AG04449 (cell line): ENCODE measurements at regions not wholly inside any gene's neighbourhood (a gene's known extent, or its start where the extent isn't known, plus 50 kb on each side); places are given as distances from the start of the nearest gene placed in this dataset.

Experiments
- CTCF ChIA-PET: fragments of 350-600 bp; formaldehyde crosslinking; extraction: SDS; loops from one replicate; lab custom pipeline; 2021; ENCODE audit warnings: antibody characterized with exemption; lab: Yijun Ruan, JAX
- POLR2A ChIA-PET: fragments of 400-600, 350-600 bp; formaldehyde crosslinking; extraction: SDS; loops from one replicate; lab custom pipeline; 2020; ENCODE audit warnings: antibody characterized with exemption, inconsistent platforms; lab: Yijun Ruan, JAX
- DNase-seq: peaks from one replicate; pipeline ENCODE4 v3.0.0-alpha.2; 2010; ENCODE audit warnings: low read depth, low spot score
- H3K4me3 ChIP-seq: 2 replicates; pipeline ENCODE4 v1.5.1; 2011; ENCODE audit warnings: low read depth, mild to moderate bottlenecking, control low read depth, low read length
- CTCF ChIP-seq: IDR thresholded peaks from one replicate; pipeline ENCODE4 v1.5.1; 2011; ENCODE audit warnings: mild to moderate bottlenecking, moderate library complexity, low read length, control low read depth, inconsistent platforms; ENCODE audit not compliant: insufficient read depth; ENCODE audit errors: missing control alignments

GRCh38 chr10:78901694-78902093 is 167.1 kb upstream of the ZMIZ1 start:
- CTCF ChIA-PET = no interaction called here
- DNase-seq = no peak
- no peak overlapping the region for H3K4me3 ChIP-seq
- POLR2A ChIA-PET = no interaction called here
- TF ChIP-seq CTCF = no peak

- TF ChIP-seq CTCF = no peak
- ChIA-PET POLR2A (no interaction called here), CTCF (no interaction called here)
- DNase-seq = no peak
- no peak overlapping the region for H3K4me3 ChIP-seq
Observed at GRCh38 chr10:78902815-78903214, 166.0 kb upstream of the ZMIZ1 start.

GRCh38 chr10:78903341-78903940 is 165.3 kb upstream of the ZMIZ1 start:
- POLR2A ChIA-PET = no interaction called here

GRCh38 chr10:78904196-78904595 is 164.6 kb upstream of the ZMIZ1 start:
- no peak overlapping the region for H3K4me3 ChIP-seq
- DNase-seq = no peak
- ChIA-PET CTCF (no interaction called here), POLR2A (no interaction called here)
- TF ChIP-seq CTCF = no peak

More at GRCh38 chr10:78903341-78903940, 165.3 kb upstream of the ZMIZ1 start:
- CTCF ChIA-PET = no interaction called here
- no peak for DNase-seq
- no peak for TF ChIP-seq CTCF
- no peak overlapping the region for H3K4me3 ChIP-seq

GRCh38 chr10:78905015-78905956 is 163.5 kb upstream of the ZMIZ1 start:
- no peak for TF ChIP-seq CTCF
- no peak for DNase-seq
- POLR2A ChIA-PET = no interaction called here
- CTCF ChIA-PET = interaction anchor here (0.9 to 1.5 kb wide), 4 partner anchors 9 to 290 kb away, joined by 3 to 5 read pairs (median 4); no protein-coding TSS in a partner anchor
- no peak overlapping the region for H3K4me3 ChIP-seq

- no peak for TF ChIP-seq CTCF
- no peak for DNase-seq
- ChIA-PET CTCF (interaction anchor here (0.9 to 1.5 kb wide), 3 partner anchors 15 to 290 kb away, joined by 3 to 5 read pairs (median 4); no protein-coding TSS in a partner anchor), POLR2A (no interaction called here)
- H3K4me3 ChIP-seq = no peak overlapping the region
Observed at GRCh38 chr10:78905957-78906308, 162.8 kb upstream of the ZMIZ1 start.
